ENCODE measurements at regions not wholly inside any gene's neighbourhood (a gene's known extent, or its start where the extent isn't known, plus 50 kb on each side); places are given as distances from the start of the nearest gene placed in this dataset.

GRCh38 chr7:391411-391951 is 101.5 kb downstream of the FOXL3 start:
- H3K27ac Mint-ChIP-seq = no peak overlapping the region
- no peak overlapping the region for H3K4me3 Mint-ChIP-seq
- no peaks in the 10 kb centered on the region for H3K4me1 Mint-ChIP-seq
- H3K9me3 Mint-ChIP-seq = peaks cover 16% of the 10 kb centered on the region
- ATAC-seq (ENCODE audit: low read depth) = no peak
- peaks cover 3% of the 10 kb centered on the region for H3K36me3 Mint-ChIP-seq
- no peak for DNase-seq (ENCODE audit: low spot score in 2 of 2)
- H3K27me3 Mint-ChIP-seq = peaks cover 2% of the 10 kb centered on the region

DNA sequence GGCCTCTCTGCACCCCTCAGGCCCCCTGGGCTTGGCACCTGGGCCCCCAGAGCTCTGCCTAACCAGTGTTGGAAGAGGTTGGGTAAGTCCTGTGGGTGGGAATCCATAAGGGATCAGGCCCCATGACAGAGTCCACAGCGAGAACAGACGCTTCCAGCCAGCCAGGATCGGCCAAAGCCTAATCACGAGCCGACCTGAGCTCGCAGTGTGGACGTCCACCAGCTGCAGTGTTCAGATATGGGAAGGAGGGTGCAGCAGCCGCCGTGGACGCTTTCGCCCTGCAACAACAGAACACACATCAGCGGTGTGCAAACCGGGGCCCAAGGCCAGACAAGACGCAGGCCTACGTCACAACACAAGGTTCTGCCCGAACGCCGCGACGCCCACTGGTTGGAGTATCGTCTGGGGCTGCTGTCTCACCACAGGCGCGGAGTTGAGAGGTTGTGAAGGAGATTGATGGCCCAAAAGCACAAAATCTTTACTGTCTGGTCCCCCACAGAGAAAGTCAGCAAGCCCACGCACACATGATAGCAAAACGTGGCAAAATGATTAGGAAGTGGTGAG is 102.1 kb downstream of the FOXL3 start:
- Mint-ChIP-seq H3K4me3 (no peak overlapping the region), H3K27me3 (peaks cover 2% of the 10 kb centered on the region), H3K4me1 (no peaks in the 10 kb centered on the region), H3K9me3 (peaks cover 19% of the 10 kb centered on the region), H3K27ac (no peak overlapping the region), H3K36me3 (peaks cover 3% of the 10 kb centered on the region)
- ATAC-seq (ENCODE audit: low read depth) (no peak), DNase-seq (ENCODE audit: low spot score in 2 of 2) (no peak)

DNA sequence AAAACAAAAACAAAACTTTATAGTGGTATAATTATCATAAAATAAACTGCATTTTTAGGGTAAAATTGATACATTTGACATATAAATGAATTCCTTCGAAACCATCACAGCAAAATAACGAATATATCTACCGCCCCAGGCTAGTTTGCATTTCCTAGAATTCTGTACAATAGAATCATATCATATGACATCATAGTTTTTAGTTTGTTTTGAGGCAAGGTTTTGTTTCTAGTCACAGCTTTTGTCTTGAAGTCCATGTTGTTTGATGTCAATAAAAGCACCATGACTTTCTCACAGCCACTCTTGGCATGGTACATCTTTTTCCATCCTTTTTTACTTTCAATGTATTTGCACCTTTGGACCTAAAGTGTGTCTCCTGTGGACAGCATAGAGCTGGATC is 102.9 kb downstream of the FOXL3 start:
- Mint-ChIP-seq H3K4me3 (no peak overlapping the region), H3K4me1 (no peaks in the 10 kb centered on the region), H3K9me3 (peaks cover 20% of the 10 kb centered on the region), H3K27ac (no peak overlapping the region), H3K36me3 (peaks cover 3% of the 10 kb centered on the region), H3K27me3 (peaks cover 2% of the 10 kb centered on the region)
- DNase-seq (ENCODE audit: low spot score in 2 of 2) (no peak), ATAC-seq (ENCODE audit: low read depth) (no peak)

DNA sequence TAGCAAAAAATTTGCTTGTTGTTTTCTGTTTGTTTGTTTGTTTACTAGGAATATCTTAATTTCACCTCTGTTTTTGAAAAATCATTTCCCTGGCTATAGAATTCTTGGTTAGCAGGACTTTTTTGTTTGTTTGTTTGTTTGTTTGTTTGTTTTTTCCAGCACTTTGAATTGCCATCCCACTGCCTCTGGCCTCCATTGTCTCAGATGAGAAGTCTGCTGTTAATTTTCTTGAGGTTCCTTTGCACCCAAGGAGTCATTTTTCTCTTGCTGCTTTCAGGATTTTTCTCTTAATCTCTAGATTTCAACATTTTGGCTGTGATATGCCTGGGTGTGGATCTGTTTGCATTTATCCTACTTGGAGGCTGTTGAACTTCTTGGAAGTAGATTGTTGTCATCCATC is 105.7 kb downstream of the FOXL3 start:
- Mint-ChIP-seq H3K36me3 (peaks cover 8% of the 10 kb centered on the region), H3K27me3 (peaks cover 5% of the 10 kb centered on the region), H3K4me1 (no peaks in the 10 kb centered on the region), H3K27ac (no peak overlapping the region), H3K4me3 (no peak overlapping the region), H3K9me3 (peaks cover 28% of the 10 kb centered on the region)
- no peak for DNase-seq (ENCODE audit: low spot score in 2 of 2)
- no peak for ATAC-seq (ENCODE audit: low read depth)

DNA sequence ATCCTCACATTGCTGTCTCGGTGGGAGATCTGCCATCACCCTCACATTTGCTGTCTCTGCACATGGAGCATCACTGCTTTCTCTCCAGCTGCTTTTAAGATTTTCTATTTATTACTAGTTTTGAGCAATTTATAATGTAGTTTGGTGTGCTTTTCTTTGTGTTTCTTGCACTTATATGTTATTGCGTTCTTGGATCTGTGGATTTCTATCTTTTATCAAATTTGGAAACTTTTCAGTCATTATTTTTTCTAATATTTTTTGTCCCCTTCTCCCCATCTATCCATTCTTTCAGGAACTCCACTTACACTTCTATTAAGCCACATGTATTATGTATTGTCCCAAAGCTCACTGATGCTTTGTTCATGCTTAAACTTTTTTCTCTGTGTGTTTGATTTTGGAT is 108.9 kb downstream of the FOXL3 start:
- H3K27me3 Mint-ChIP-seq = peaks cover 13% of the 10 kb centered on the region
- H3K4me1 Mint-ChIP-seq = no peaks in the 10 kb centered on the region
- no peak overlapping the region for H3K4me3 Mint-ChIP-seq

DNA sequence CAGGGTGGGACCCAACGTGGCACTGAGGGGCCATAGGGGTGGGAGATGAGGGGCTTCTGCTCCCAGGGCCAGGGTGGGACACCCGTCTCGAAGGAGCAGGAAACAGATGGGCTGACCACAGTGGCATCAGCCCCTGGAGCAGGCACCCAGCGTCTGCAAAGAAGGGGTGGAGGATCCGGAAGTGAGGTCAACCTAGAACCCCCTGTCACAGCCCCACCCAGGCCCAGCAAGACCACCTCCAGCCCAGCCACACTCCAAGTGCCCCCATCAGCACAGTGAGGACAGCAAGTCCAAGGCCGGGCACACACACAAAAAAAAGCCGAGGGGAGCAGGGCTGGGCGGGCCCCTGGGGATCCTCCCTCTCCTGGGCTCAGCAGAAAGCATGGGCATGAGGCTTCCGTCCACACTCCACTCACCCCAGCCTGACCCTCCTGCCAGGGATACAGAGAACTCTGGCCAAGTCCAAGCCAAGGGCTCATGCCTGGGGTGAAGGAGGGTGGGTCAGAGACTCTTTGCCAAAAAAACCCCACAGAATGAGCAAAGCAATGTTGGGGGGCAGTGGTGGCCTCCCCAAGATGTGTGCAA is 111.0 kb downstream of the FOXL3 start:
- DNase-seq (ENCODE audit: low spot score in 2 of 2) (no peak), ATAC-seq (ENCODE audit: low read depth) (no peak)
- peaks cover 6% of the 10 kb centered on the region for H3K36me3 Mint-ChIP-seq
- H3K9me3 Mint-ChIP-seq = peaks cover 15% of the 10 kb centered on the region
- no peaks in the 10 kb centered on the region for H3K4me1 Mint-ChIP-seq
- no peak overlapping the region for H3K27ac Mint-ChIP-seq
- peaks cover 20% of the 10 kb centered on the region for H3K27me3 Mint-ChIP-seq
- no peak overlapping the region for H3K4me3 Mint-ChIP-seq

More for the DNA sequence above, 108.9 kb downstream of the FOXL3 start:
- ATAC-seq (ENCODE audit: low read depth) = no peak
- peaks cover 21% of the 10 kb centered on the region for H3K9me3 Mint-ChIP-seq
- H3K36me3 Mint-ChIP-seq = peaks cover 8% of the 10 kb centered on the region
- DNase-seq (ENCODE audit: low spot score in 2 of 2) = no peak
- H3K27ac Mint-ChIP-seq = no peak overlapping the region

GRCh38 chr7:401495-401894 is 111.5 kb downstream of the FOXL3 start:
- H3K27ac Mint-ChIP-seq = no peak overlapping the region
- DNase-seq (ENCODE audit: low spot score in 2 of 2) = no peak
- ATAC-seq (ENCODE audit: low read depth) = no peak
- H3K4me1 Mint-ChIP-seq = no peaks in the 10 kb centered on the region
- H3K9me3 Mint-ChIP-seq = peaks cover 12% of the 10 kb centered on the region
- H3K36me3 Mint-ChIP-seq = peaks cover 6% of the 10 kb centered on the region
- H3K4me3 Mint-ChIP-seq = no peak overlapping the region
- peaks cover 19% of the 10 kb centered on the region for H3K27me3 Mint-ChIP-seq

GRCh38 chr7:404812-405488 is 114.7 kb downstream of the PDGFA start:
- Mint-ChIP-seq H3K4me3 (no peak overlapping the region), H3K36me3 (no peaks in the 10 kb centered on the region), H3K4me1 (no peaks in the 10 kb centered on the region), H3K27ac (no peak overlapping the region), H3K27me3 (peaks cover 29% of the 10 kb centered on the region), H3K9me3 (peaks cover 6% of the 10 kb centered on the region)
- ATAC-seq (ENCODE audit: low read depth) (no peak), DNase-seq (ENCODE audit: low spot score in 2 of 2) (no peak)

DNA sequence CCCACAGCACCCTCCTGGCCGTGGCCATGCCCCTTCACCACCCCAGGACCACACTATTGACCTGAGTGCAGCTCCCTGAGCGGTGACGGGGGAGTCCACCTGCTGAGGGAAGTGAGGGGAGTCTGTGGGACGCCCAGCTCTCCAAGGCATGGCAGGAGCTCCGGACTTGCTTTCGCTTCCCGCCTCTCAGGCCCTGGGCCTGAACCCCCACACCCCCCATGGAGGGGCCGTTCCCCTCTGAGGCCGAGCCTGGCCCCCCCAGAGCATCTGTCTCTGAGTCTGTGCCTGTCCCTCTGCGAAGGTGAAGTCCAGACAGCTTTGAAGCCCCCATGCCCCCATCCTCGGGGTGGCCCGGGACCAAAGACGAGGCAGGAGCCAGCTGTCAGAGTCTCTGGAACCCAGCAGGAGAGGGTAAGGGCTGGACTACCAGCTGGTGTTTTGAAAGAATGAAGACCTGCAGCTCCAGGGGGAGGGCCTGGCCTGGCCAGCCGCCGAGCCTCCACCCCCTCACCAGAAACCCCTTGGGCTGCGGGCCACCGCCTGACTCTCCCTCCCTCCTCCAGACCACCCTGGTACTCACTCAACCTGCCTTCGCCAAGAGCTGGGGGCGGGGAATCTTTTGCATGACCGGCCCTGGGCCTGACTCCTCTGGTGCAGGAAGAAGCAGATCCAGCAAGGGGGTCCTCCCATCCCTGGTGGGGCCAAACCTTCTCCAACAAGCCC is 114.0 kb downstream of the PDGFA start:
- H3K27me3 Mint-ChIP-seq = peaks cover 26% of the 10 kb centered on the region
- no peak overlapping the region for H3K4me3 Mint-ChIP-seq
- H3K4me1 Mint-ChIP-seq = no peaks in the 10 kb centered on the region
- no peak overlapping the region for H3K27ac Mint-ChIP-seq
- peaks cover 4% of the 10 kb centered on the region for H3K9me3 Mint-ChIP-seq
- H3K36me3 Mint-ChIP-seq = no peaks in the 10 kb centered on the region
- DNase-seq (ENCODE audit: low spot score in 2 of 2) (no peak), ATAC-seq (ENCODE audit: low read depth) (no peak)

DNA sequence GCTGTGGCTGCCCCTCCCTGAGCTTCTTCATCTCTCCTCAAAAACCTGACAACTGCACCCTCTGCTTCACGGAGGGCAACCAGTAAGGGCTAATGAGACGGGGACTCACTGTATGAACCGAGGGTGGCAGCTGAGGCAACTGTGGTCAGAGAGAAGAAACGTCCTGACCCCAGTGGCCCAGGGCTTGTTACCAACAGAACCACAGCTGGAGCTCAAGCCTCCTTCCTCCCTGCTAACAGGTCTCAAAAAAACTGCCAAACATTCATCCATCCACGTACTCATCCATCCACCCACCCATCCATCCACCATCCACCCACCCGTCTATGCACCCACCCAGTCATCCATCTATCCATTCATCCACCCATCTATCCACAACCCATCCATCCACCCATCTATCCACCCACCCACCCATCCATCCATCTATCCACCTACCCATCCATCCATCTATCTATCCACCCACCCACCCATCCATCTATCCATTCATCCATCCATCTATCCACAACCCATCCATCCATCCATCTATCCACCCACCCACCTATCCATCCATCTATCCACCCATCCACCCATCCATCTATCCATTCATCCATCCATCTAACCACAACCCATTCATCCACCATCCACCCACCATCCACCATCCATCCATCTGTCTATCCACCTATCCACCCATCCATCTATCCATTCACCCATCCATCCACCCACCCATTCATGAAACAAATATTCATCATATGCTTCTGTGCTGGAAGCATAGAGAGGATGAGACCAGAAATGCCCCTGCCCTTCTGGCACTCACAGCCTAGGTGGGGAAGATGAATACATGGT is 111.7 kb downstream of the PDGFA start:
- DNase-seq (ENCODE audit: low spot score in 2 of 2) (no peak), ATAC-seq (ENCODE audit: low read depth) (no peak)
- Mint-ChIP-seq H3K4me1 (peaks cover 7% of the 10 kb centered on the region), H3K9me3 (peaks cover 4% of the 10 kb centered on the region), H3K4me3 (no peak overlapping the region), H3K27ac (no peak overlapping the region), H3K36me3 (no peaks in the 10 kb centered on the region), H3K27me3 (peaks cover 24% of the 10 kb centered on the region)

DNA sequence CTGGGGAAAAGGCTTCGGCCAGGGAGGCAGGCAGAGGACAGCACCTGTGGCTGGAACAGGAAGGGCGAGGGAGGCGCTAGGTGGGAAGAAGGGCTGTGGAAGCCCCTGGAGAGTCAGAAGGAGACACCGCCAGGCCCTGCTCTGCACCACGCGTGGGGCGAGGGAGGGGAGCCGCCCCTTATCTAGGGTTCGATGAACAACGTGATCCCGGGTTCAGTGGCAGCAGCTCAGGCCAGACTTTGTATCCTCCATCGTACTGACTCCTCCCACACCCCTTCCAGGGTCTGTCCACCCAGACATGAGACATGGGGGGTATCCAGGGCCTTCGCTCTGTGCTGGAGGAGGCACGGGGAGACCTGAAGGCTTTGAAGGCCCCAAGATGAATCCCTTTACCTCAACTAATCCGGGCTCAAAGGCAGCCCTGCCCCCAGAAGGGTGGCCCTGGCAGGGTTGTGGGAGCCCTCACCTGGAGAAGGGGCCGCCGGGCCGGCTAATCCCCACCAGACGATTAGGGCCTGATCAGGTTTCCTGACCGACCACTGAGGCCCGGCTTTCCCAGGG is 110.8 kb downstream of the PDGFA start:
- Mint-ChIP-seq H3K27ac (no peak overlapping the region), H3K4me3 (no peak overlapping the region), H3K4me1 (peaks cover 7% of the 10 kb centered on the region), H3K27me3 (peaks cover 21% of the 10 kb centered on the region), H3K9me3 (peaks cover 4% of the 10 kb centered on the region), H3K36me3 (no peaks in the 10 kb centered on the region)
- no peak for ATAC-seq (ENCODE audit: low read depth)
- DNase-seq (ENCODE audit: low spot score in 2 of 2) = no peak

DNA sequence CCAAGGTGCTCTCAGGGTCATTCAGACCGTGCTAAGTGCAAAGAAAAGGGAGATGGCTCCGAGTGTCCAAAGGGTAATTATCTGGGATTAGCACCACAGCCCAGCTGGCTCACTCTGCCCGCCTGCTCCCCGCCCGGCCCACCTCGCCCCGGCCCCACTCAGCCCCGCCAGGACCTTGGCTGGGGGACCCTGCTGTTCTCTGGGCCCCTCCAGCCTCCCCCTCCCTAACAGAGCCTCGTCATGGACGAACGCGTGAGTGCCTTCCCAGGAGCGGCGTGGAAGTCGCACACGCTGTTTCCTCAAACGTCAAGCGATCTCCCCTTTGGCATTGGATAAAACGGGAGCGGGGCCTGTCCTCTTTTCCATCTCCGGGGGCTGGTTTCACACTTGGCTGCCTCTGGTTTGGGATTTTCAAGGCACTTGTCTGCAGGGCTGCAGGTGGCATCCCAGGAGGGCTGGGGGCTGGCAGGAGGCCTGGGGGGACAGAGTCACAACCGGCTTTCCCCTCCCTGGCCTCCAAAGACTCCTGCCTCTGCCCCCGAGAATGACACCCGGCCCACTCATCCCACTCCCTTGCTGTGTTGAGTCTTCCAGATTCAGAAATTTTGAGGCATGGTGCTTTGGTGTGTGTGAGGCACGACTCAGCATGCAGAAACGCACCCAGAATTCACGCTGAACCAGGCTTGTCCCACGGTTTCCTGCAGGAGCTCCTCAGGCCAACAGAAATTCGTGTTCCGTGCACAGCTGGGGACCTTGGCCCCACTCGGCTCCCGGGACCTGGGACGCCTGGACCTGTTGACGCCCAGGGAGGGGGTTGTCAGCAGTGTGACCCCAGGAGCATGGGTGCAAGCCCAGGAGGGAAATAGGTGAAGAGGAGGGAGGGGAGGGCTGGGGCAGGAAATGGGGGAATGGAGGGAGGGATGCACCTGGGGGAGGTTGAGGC is 110.0 kb downstream of the PDGFA start:
- Mint-ChIP-seq H3K4me3 (no peak overlapping the region), H3K9me3 (peaks cover 4% of the 10 kb centered on the region), H3K27me3 (peaks cover 15% of the 10 kb centered on the region), H3K27ac (no peak overlapping the region), H3K4me1 (peaks cover 7% of the 10 kb centered on the region), H3K36me3 (peaks cover 1% of the 10 kb centered on the region)
- ATAC-seq (ENCODE audit: low read depth) (no peak), DNase-seq (ENCODE audit: low spot score in 2 of 2) (no peak)

Measured in memory B cell (primary cell).